Right lobe of liver (tissue), 4 donors: ENCODE measurements at regions not wholly inside any gene's neighbourhood (a gene's known extent, or its start where the extent isn't known, plus 50 kb on each side); places are given as distances from the start of the nearest gene placed in this dataset.

Experiments
- POLR2A ChIP-seq: fragments of 450-650 bp; IDR thresholded peaks from one replicate; pipeline ENCODE4 v1.6.1; 2017; ENCODE audit warnings: antibody characterized with exemption, mild to moderate bottlenecking
- TF ChIP-seq, protein P1 (sequence below), 4 donors: fragments of 200-600 bp in 3 of 4; fragments of 450-650 bp in 1 of 4; IDR thresholded peaks; one replicate each; pipeline versions ENCODE4 v1.5.1 to v1.8.0; 2016 to 2022; ENCODE audit warnings: antibody characterized with exemption in 4 of 4, mild to moderate bottlenecking in 2 of 4
- donor health status: DM: no; HTN: no; CAD: no.
- donor health status: DM: no; HTN: no; CAD: no.
- donor health status: DM: no; HTN: yes; CAD: no.

GRCh38 chrX:17987783-17988182, 126.7 kb upstream of the RAI2 start:
- TF ChIP-seq, protein P1, sequence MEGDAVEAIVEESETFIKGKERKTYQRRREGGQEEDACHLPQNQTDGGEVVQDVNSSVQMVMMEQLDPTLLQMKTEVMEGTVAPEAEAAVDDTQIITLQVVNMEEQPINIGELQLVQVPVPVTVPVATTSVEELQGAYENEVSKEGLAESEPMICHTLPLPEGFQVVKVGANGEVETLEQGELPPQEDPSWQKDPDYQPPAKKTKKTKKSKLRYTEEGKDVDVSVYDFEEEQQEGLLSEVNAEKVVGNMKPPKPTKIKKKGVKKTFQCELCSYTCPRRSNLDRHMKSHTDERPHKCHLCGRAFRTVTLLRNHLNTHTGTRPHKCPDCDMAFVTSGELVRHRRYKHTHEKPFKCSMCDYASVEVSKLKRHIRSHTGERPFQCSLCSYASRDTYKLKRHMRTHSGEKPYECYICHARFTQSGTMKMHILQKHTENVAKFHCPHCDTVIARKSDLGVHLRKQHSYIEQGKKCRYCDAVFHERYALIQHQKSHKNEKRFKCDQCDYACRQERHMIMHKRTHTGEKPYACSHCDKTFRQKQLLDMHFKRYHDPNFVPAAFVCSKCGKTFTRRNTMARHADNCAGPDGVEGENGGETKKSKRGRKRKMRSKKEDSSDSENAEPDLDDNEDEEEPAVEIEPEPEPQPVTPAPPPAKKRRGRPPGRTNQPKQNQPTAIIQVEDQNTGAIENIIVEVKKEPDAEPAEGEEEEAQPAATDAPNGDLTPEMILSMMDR (IDR thresholded peaks at IDR 0.05), result no peak
- no peak for TF ChIP-seq POLR2A
